GM10266 (cell line): ENCODE measurements at regions not wholly inside any gene's neighbourhood (a gene's known extent, or its start where the extent isn't known, plus 50 kb on each side); places are given as distances from the start of the nearest gene placed in this dataset.

ENCODE experiments used
- DNase-seq: peaks from one replicate; pipeline ENCODE4 v3.0.0; 2012; ENCODE audit errors: extremely low spot score
- TF ChIP-seq, protein P1 (sequence below): IDR thresholded peaks from 2 replicates; pipeline ENCODE4 v1.5.1; 2012; ENCODE audit warnings: mild to moderate bottlenecking, low read depth; ENCODE audit not compliant: control insufficient read depth, insufficient read depth; ENCODE audit errors: missing control alignments

DNA sequence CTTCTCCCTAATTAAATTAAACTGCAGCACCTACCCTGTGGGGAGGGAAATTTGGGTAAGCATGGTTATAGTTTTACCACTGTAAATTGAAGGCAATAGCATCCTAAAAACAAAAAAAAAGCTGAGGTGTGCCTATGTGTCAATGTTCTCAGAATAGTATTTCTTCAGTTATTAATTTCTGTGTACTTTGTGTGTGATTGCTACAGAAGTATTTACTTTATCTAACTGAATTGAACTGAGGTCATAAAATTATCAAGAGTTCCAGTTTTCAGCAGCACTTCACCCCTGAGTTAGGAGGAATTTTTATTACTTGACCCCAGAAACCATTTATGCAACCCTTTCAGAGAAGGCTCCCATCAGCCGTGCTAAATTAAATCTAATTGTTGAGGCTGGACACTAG lies 333.6 kb upstream of the ALCAM start:
- TF ChIP-seq, protein P1, sequence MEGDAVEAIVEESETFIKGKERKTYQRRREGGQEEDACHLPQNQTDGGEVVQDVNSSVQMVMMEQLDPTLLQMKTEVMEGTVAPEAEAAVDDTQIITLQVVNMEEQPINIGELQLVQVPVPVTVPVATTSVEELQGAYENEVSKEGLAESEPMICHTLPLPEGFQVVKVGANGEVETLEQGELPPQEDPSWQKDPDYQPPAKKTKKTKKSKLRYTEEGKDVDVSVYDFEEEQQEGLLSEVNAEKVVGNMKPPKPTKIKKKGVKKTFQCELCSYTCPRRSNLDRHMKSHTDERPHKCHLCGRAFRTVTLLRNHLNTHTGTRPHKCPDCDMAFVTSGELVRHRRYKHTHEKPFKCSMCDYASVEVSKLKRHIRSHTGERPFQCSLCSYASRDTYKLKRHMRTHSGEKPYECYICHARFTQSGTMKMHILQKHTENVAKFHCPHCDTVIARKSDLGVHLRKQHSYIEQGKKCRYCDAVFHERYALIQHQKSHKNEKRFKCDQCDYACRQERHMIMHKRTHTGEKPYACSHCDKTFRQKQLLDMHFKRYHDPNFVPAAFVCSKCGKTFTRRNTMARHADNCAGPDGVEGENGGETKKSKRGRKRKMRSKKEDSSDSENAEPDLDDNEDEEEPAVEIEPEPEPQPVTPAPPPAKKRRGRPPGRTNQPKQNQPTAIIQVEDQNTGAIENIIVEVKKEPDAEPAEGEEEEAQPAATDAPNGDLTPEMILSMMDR, result no peak
- DNase-seq, result no peak

DNA sequence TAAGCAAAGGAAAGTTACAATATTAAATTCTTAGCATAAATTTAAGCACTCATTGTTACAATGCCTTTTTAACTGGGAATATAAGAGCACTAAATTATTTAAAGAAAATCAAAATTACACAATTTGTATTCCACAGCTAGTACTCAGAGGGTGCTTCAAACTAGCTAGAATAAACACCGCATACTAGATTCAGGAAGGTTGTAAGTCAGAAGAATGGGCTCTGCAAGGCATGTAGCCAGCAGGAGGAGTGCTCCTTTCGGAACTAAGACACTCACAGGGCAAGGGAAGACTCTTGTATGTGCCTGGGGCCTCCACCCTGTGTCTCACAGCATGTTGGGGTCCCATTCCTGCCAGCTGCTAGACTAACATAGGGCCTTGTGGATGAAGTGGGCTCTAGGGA lies 327.7 kb upstream of the ALCAM start:
- TF ChIP-seq, protein P1, result no peak
- DNase-seq, result no peak

DNA sequence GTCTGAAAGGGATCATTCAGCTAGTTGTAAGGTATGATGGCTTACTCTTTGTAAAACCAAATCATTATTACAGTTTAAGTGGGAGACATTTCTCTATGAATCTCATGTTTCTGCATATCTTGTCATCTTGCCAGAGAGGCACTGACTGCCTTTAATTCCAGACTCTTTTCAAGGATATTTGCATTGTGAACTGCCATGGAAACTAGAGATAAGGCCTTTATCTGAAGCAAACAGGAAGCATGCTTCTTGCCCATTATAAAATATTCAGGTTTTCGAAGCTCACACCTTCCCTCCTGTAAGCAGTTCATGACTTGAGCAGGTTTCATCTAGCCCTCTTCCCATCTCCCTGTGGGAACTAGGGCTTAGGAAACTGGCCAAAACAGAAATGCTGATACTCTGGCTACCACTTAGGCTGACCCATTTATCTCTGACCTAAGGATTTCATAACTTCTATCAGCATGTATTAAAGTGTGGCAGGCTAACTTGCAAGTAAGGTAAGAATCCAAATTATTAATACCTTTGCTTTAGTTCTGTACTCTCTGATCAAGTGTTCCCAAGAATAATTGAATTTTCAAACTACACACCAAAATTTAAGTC lies 326.6 kb upstream of the ALCAM start:
- DNase-seq, result no peak
- TF ChIP-seq, protein P1, result no peak

DNA sequence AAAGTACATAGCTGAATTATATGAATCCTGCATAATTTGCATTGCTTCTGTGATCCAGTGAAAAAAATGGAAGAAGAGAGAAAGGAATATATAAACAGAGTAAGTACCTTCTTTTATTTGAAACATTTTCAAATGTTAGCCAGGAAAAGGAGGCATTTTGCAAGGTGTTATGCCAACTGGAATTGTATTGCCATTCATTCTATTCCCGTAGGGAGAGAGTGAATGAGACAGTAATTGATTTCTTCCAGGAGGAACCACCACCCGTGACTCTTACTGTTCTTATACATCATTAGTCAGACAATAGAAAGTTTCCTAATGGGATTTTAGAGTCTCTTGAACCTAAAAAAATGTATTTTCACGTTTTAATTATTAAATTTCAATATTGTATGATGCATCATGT lies 324.1 kb upstream of the ALCAM start:
- DNase-seq, result no peak
- TF ChIP-seq, protein P1, result no peak

DNA sequence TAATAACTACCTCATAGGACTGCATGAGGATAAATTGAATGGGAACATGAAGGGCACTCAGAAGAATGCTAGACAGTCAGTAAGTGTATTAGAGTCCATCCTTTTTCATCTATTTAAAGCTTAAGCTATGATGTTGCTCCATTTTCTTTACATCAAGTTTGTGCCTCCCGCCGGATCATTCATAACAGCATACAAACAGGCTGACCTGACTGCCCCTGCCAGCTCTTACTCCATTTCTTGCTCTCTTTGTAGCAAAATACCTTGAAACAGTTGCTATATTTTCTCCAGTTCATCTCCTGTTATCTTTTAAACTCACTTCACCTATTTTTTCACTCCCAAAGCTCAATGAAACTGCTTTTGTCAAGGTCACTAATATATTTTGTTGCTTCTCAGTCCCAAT lies 315.6 kb upstream of the ALCAM start:
- no peak for DNase-seq
- TF ChIP-seq, protein P1, result no peak

DNA sequence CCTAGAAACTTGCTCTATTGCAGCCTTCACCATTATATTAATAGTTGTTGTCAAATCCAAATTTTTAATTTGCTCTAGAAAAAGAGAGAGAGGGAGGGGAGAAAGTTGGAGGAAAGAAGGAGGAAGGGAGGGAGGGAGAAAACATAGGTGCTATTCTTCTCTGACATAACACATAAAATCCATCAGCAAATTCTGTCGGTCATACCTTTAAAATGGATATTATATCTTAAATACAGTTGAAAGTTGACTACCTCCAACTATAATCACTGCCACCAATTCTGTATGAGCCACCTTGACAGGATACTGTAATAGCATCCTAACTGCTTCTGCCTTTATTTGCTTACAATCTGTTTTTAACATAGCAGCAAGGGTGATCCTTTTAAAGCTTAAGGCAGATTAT lies 314.7 kb upstream of the ALCAM start:
- TF ChIP-seq, protein P1, result no peak
- no peak for DNase-seq

DNA sequence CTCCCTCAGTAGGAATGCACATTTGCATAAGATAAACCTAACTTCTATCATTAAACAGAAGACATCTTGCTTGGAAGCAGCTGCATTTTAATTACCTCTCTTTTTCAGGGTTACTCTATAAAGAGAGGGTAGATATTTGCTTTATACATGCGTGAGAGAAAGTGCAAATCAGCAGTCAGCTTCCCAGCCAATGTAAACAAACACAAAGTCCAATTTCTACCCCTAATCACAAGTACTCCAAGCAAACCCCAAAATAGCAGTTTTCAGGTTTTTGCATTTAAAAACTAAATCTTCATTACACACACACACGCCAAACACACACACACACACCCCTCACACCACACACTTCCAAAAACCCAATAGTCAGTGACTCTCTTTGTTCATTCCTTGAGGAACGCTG lies 303.9 kb upstream of the ALCAM start:
- no peak for DNase-seq
- TF ChIP-seq, protein P1, result no peak
